Endothelial cell of umbilical vein (primary cell): ENCODE measurements at regions not wholly inside any gene's neighbourhood (a gene's known extent, or its start where the extent isn't known, plus 50 kb on each side); places are given as distances from the start of the nearest gene placed in this dataset.

Source experiments
- BruUV-seq: library from RNA; stranded (reverse); fragments of 400-500 nt; replicated peaks from 2 replicates; lab custom pipeline; 2021; lab: Mats Ljungman, UMichigan
- CTCF ChIA-PET: fragments of 300-600, 350-600 bp; sonication (Branson Sonifier 250); formaldehyde crosslinking; loops from one replicate; lab custom pipeline; 2021; ENCODE audit warnings: antibody characterized with exemption, inconsistent platforms; lab: Charles Lee
- POLR2A ChIA-PET: fragments of 300-600, 350-600 bp; sonication (Branson Sonifier 250); formaldehyde crosslinking; loops from one replicate; lab custom pipeline; 2021; ENCODE audit warnings: antibody characterized with exemption, inconsistent platforms; lab: Charles Lee
- DNase-seq: peaks from one replicate; pipeline ENCODE4 v3.0.0-alpha.2; 2011; ENCODE audit warnings: low read depth, low spot score
- FAIRE-seq: peaks from 2 replicates; lab custom pipeline; 2011; peaks lifted over from hg19 to GRCh38; lab: Jason Lieb, UNC
- H2AFZ ChIP-seq: 2 replicates; pipeline ENCODE4 v1.6.0; 2012; ENCODE audit warnings: low read depth, low read length, control low read depth, inconsistent platforms
- H3K27ac ChIP-seq: 2 replicates; pipeline ENCODE4 v1.5.1; 2011; ENCODE audit warnings: low read depth, mild to moderate bottlenecking, control low read depth, low read length, moderate library complexity; ENCODE audit not compliant: insufficient read depth
- H3K27me3 ChIP-seq, 2 experiments: 2 replicates each; pipeline versions ENCODE4 v1.6.0 to v1.6.1; 2011; ENCODE audit warnings: low read length in 2 of 2, mixed read lengths in 1 of 2; ENCODE audit not compliant: control insufficient read depth in 2 of 2, insufficient read depth in 2 of 2
- H3K36me3 ChIP-seq, 2 experiments: 2 replicates in 1 of 2; 3 replicates in 1 of 2; pipeline ENCODE4 v1.5.1; 2011; ENCODE audit warnings: low read length in 2 of 2, mild to moderate bottlenecking in 1 of 2, moderate library complexity in 1 of 2; ENCODE audit not compliant: control insufficient read depth in 2 of 2, insufficient read depth in 2 of 2; ENCODE audit errors: extremely low read depth in 1 of 2
- H3K4me1 ChIP-seq: 3 replicates; pipeline ENCODE4 v1.5.1; 2011; ENCODE audit warnings: mild to moderate bottlenecking, low read length; ENCODE audit not compliant: control insufficient read depth, insufficient read depth; ENCODE audit errors: extremely low read depth
- H3K4me2 ChIP-seq: 2 replicates; pipeline ENCODE4 v1.6.1; 2011; ENCODE audit warnings: low read length, control low read depth, mixed read lengths; ENCODE audit not compliant: insufficient read depth
- H3K4me3 ChIP-seq, 3 experiments: fragments of 200-600 bp in 1 of 3; sonication (generic), shearing (Covaris generic) in 1 of 3; replicated peaks in 1 of 3; 2 replicates each; pipeline ENCODE4 v1.5.1; 2011 to 2016; ENCODE audit warnings: control low read depth in 3 of 3, low read length in 3 of 3, mild to moderate bottlenecking in 2 of 3, inconsistent platforms in 1 of 3, low read depth in 1 of 3, moderate library complexity in 1 of 3; ENCODE audit not compliant: insufficient read depth in 1 of 3
- H3K79me2 ChIP-seq: 2 replicates; pipeline ENCODE4 v1.6.0; 2012; ENCODE audit warnings: low read length, inconsistent platforms; ENCODE audit not compliant: control insufficient read depth, insufficient read depth
- H3K9ac ChIP-seq: replicated peaks from 2 replicates; pipeline ENCODE3; 2011; ENCODE audit warnings: low read length, control low read depth; ENCODE audit not compliant: insufficient read depth; ENCODE audit errors: extremely low read depth
- H3K9me1 ChIP-seq: replicated peaks from 3 replicates; pipeline ENCODE4 v1.6.0; 2011; ENCODE audit warnings: mild to moderate bottlenecking, low read length; ENCODE audit not compliant: control insufficient read depth, insufficient read depth; ENCODE audit errors: extremely low read depth
- H3K9me3 ChIP-seq: replicated peaks from 2 replicates; pipeline ENCODE4 v1.5.1; 2012; ENCODE audit warnings: low read length, inconsistent platforms; ENCODE audit not compliant: control insufficient read depth, insufficient read depth
- H4K20me1 ChIP-seq: replicated peaks from 2 replicates; pipeline ENCODE3; 2011; ENCODE audit warnings: mild to moderate bottlenecking, low read length; ENCODE audit not compliant: control insufficient read depth, insufficient read depth; ENCODE audit errors: extremely low read depth
- CTCF ChIP-seq, 2 donors: IDR thresholded peaks; 1 replicate in 1 of 2; 2 replicates in 1 of 2; pipeline ENCODE4 v1.5.1; 2011; ENCODE audit warnings: low read length in 2 of 2, mild to moderate bottlenecking in 2 of 2, moderate library complexity in 2 of 2, control low read depth in 1 of 2, inconsistent platforms in 1 of 2, low read depth in 1 of 2; ENCODE audit not compliant: insufficient read depth in 1 of 2; ENCODE audit errors: extremely low read depth in 1 of 2
- EZH2 ChIP-seq: IDR thresholded peaks from 2 replicates; pipeline ENCODE4 v1.6.1; 2012; ENCODE audit warnings: borderline replicate concordance, low read depth, mild to moderate bottlenecking, moderate library complexity, low read length, inconsistent platforms; ENCODE audit not compliant: severe bottlenecking
- FOS ChIP-seq: IDR thresholded peaks from 2 replicates; pipeline ENCODE4 v1.6.1; 2011; ENCODE audit warnings: mild to moderate bottlenecking, low read length, moderate library complexity, borderline replicate concordance; ENCODE audit not compliant: insufficient read depth
- JUN ChIP-seq: IDR thresholded peaks from 2 replicates; pipeline ENCODE4 v1.6.1; 2011; ENCODE audit warnings: borderline replicate concordance, low read depth; ENCODE audit not compliant: insufficient read length, insufficient read depth
- MAX ChIP-seq: IDR thresholded peaks from 2 replicates; pipeline ENCODE4 v1.6.1; 2011; ENCODE audit not compliant: insufficient read depth, insufficient read length
- MYC ChIP-seq: IDR thresholded peaks from one replicate; pipeline ENCODE4 v1.6.1; 2011; ENCODE audit warnings: mild to moderate bottlenecking, low read depth, low read length
- POLR2A ChIP-seq: IDR thresholded peaks from 2 replicates; pipeline ENCODE4 v1.6.1; 2012; ENCODE audit warnings: low read depth, mild to moderate bottlenecking, control low read depth, low read length
- POLR2AphosphoS5 ChIP-seq: IDR thresholded peaks from 2 replicates; pipeline ENCODE4 v1.6.1; 2012; ENCODE audit warnings: low read depth, mild to moderate bottlenecking, control low read depth, low read length, moderate library complexity; ENCODE audit not compliant: insufficient read depth
- dilution Hi-C: fragments of 300-500 bp; cut with MboI; formaldehyde crosslinking; loops from one replicate; pipeline ENCODE4 v1.15.0; 2019; ENCODE audit warnings: low sequenced_read_pairs; ENCODE audit not compliant: extremely low pct_ligation_motif_present
- intact Hi-C: fragments of 100-400 bp; cut with micrococcal nuclease; formaldehyde crosslinking; loops from one replicate; pipeline ENCODE4 v1.10.0; 2022

GRCh38 chr2:215238485-215239098 is 73.3 kb upstream of the ATIC start:
- H3K9me3 ChIP-seq: no peaks in the 10 kb centered on the region
- ChIA-PET POLR2A (no interaction called here), CTCF (interaction anchor here (1.2 kb wide), 1 partner anchor 22 kb away, joined by 3 read pairs; no protein-coding TSS in a partner anchor)
- no peaks in the 10 kb centered on the region for H4K20me1 ChIP-seq
- TF ChIP-seq EZH2 (no peak), MYC (no peak), MAX (no peak), FOS (no peak), JUN (no peak), POLR2A (no peak), POLR2AphosphoS5 (no peak), CTCF (IDR thresholded peaks at IDR 0.05; ENCODE audit: extremely low read depth in 1 of 2, insufficient read depth in 1 of 2, low read depth in 1 of 2, low read length in 2 of 2) (no peak)
- H3K9ac ChIP-seq: no peak overlapping the region
- DNase-seq (no peak), FAIRE-seq (no peak)
- H3K4me2 ChIP-seq: no peak overlapping the region
- BruUV-seq: no TSS peak
- no peaks in the 10 kb centered on the region for H3K79me2 ChIP-seq
- no peak overlapping the region for H3K27ac ChIP-seq
- H3K27me3 ChIP-seq: no peaks in the 10 kb centered on the region
- H2AFZ ChIP-seq: no peak overlapping the region
- no peaks in the 10 kb centered on the region for H3K36me3 ChIP-seq
- dilution Hi-C loops: no loop called here
- H3K4me3 ChIP-seq: no peak overlapping the region
- no peaks in the 10 kb centered on the region for H3K4me1 ChIP-seq
- intact Hi-C loops: no loop called here
- H3K9me1 ChIP-seq: no peaks in the 10 kb centered on the region
